ENCODE measurements at regions not wholly inside any gene's neighbourhood (a gene's known extent, or its start where the extent isn't known, plus 50 kb on each side); places are given as distances from the start of the nearest gene placed in this dataset.

- WGBS (ENCODE audit: insufficient coverage), result no CpG with 5 or more reads among the region's 5 CpGs
- H3K27ac ChIP-seq (ENCODE audit: low read depth, low read length), result no peak overlapping the region
- no peaks in the 10 kb centered on the region for H3K4me1 ChIP-seq (ENCODE audit: control insufficient read depth, insufficient read depth, low read length)
Measured at GRCh38 chr2:217339753-217340152, 479.9 kb upstream of the TNP1 start.

GRCh38 chr2:217338306-217338916 is 478.5 kb upstream of the TNP1 start:
- no peaks in the 10 kb centered on the region for H3K36me3 ChIP-seq (ENCODE audit: control insufficient read depth, insufficient read depth, low read length)
- H3K27me3 ChIP-seq (ENCODE audit: control insufficient read depth, insufficient read depth, low read length), result no peaks in the 10 kb centered on the region
- H3K4me3 ChIP-seq (ENCODE audit: low read depth, low read length), result no peak overlapping the region
- H3K4me1 ChIP-seq (ENCODE audit: control insufficient read depth, insufficient read depth, low read length), result no peaks in the 10 kb centered on the region
- no CpG with 5 or more reads among the region's 4 CpGs for WGBS (ENCODE audit: insufficient coverage)
- H3K27ac ChIP-seq (ENCODE audit: low read depth, low read length), result no peak overlapping the region
- no peaks in the 10 kb centered on the region for H3K9me3 ChIP-seq (ENCODE audit: control insufficient read depth, insufficient read depth, low read length)
- DNase-seq (ENCODE audit: low read depth in 4 of 6, low spot score in 6 of 6), result peak in 1 of 6 donors; percentile 31

More at GRCh38 chr2:217339753-217340152, 479.9 kb upstream of the TNP1 start:
- H3K4me3 ChIP-seq (ENCODE audit: low read depth, low read length), result no peak overlapping the region
- no peaks in the 10 kb centered on the region for H3K36me3 ChIP-seq (ENCODE audit: control insufficient read depth, insufficient read depth, low read length)
- DNase-seq (ENCODE audit: low read depth in 4 of 6, low spot score in 6 of 6), result no peak
- no peaks in the 10 kb centered on the region for H3K27me3 ChIP-seq (ENCODE audit: control insufficient read depth, insufficient read depth, low read length)
- no peaks in the 10 kb centered on the region for H3K9me3 ChIP-seq (ENCODE audit: control insufficient read depth, insufficient read depth, low read length)

GRCh38 chr2:217337771-217338170 is 477.9 kb upstream of the TNP1 start:
- Histone ChIP-seq H3K27ac (ENCODE audit: low read depth, low read length) (no peak overlapping the region), H3K4me3 (ENCODE audit: low read depth, low read length) (no peak overlapping the region), H3K4me1 (ENCODE audit: control insufficient read depth, insufficient read depth, low read length) (no peaks in the 10 kb centered on the region), H3K9me3 (ENCODE audit: control insufficient read depth, insufficient read depth, low read length) (no peaks in the 10 kb centered on the region), H3K27me3 (ENCODE audit: control insufficient read depth, insufficient read depth, low read length) (no peaks in the 10 kb centered on the region), H3K36me3 (ENCODE audit: control insufficient read depth, insufficient read depth, low read length) (no peaks in the 10 kb centered on the region)
- DNase-seq (ENCODE audit: low read depth in 4 of 6, low spot score in 6 of 6), result no peak
- no CpG with 5 or more reads among the region's 3 CpGs for WGBS (ENCODE audit: insufficient coverage)

- no peak for DNase-seq (ENCODE audit: low read depth in 4 of 6, low spot score in 6 of 6)
- 100% methylated on average over 2 of the region's 4 CpGs for WGBS (ENCODE audit: insufficient coverage)
- no peak overlapping the region for H3K4me3 ChIP-seq (ENCODE audit: low read depth, low read length)
Measured at GRCh38 chr2:217336694-217337093, 476.8 kb upstream of the TNP1 start.

GRCh38 chr2:217335341-217335966 is 475.6 kb upstream of the TNP1 start:
- no peaks in the 10 kb centered on the region for H3K9me3 ChIP-seq (ENCODE audit: control insufficient read depth, insufficient read depth, low read length)
- no peak for DNase-seq (ENCODE audit: low read depth in 4 of 6, low spot score in 6 of 6)
- H3K27ac ChIP-seq (ENCODE audit: low read depth, low read length), result no peak overlapping the region
- H3K4me1 ChIP-seq (ENCODE audit: control insufficient read depth, insufficient read depth, low read length), result peaks cover 4% of the 10 kb centered on the region
- WGBS (ENCODE audit: insufficient coverage), result 100% methylated on average over 1 of the region's 5 CpGs
- H3K4me3 ChIP-seq (ENCODE audit: low read depth, low read length), result no peak overlapping the region
- no peaks in the 10 kb centered on the region for H3K36me3 ChIP-seq (ENCODE audit: control insufficient read depth, insufficient read depth, low read length)
- no peaks in the 10 kb centered on the region for H3K27me3 ChIP-seq (ENCODE audit: control insufficient read depth, insufficient read depth, low read length)

More at GRCh38 chr2:217336694-217337093, 476.8 kb upstream of the TNP1 start:
- no peaks in the 10 kb centered on the region for H3K27me3 ChIP-seq (ENCODE audit: control insufficient read depth, insufficient read depth, low read length)
- H3K4me1 ChIP-seq (ENCODE audit: control insufficient read depth, insufficient read depth, low read length), result no peaks in the 10 kb centered on the region
- no peak overlapping the region for H3K27ac ChIP-seq (ENCODE audit: low read depth, low read length)
- H3K9me3 ChIP-seq (ENCODE audit: control insufficient read depth, insufficient read depth, low read length), result no peaks in the 10 kb centered on the region
- H3K36me3 ChIP-seq (ENCODE audit: control insufficient read depth, insufficient read depth, low read length), result no peaks in the 10 kb centered on the region

GRCh38 chr2:217334561-217334960 is 474.7 kb upstream of the TNP1 start:
- no peak overlapping the region for H3K4me3 ChIP-seq (ENCODE audit: low read depth, low read length)
- H3K27ac ChIP-seq (ENCODE audit: low read depth, low read length), result no peak overlapping the region

GRCh38 chr2:217332866-217333265 is 473.0 kb upstream of the TNP1 start:
- Histone ChIP-seq H3K36me3 (ENCODE audit: control insufficient read depth, insufficient read depth, low read length) (no peaks in the 10 kb centered on the region), H3K27me3 (ENCODE audit: control insufficient read depth, insufficient read depth, low read length) (no peaks in the 10 kb centered on the region), H3K9me3 (ENCODE audit: control insufficient read depth, insufficient read depth, low read length) (no peaks in the 10 kb centered on the region), H3K4me1 (ENCODE audit: control insufficient read depth, insufficient read depth, low read length) (peaks cover 4% of the 10 kb centered on the region), H3K27ac (ENCODE audit: low read depth, low read length) (no peak overlapping the region), H3K4me3 (ENCODE audit: low read depth, low read length) (no peak overlapping the region)
- no peak for DNase-seq (ENCODE audit: low read depth in 4 of 6, low spot score in 6 of 6)
- WGBS (ENCODE audit: insufficient coverage), result 95% methylated on average over 9 of the region's 9 CpGs

More at GRCh38 chr2:217334561-217334960, 474.7 kb upstream of the TNP1 start:
- peaks cover 4% of the 10 kb centered on the region for H3K4me1 ChIP-seq (ENCODE audit: control insufficient read depth, insufficient read depth, low read length)
- no peaks in the 10 kb centered on the region for H3K9me3 ChIP-seq (ENCODE audit: control insufficient read depth, insufficient read depth, low read length)
- DNase-seq (ENCODE audit: low read depth in 4 of 6, low spot score in 6 of 6), result no peak
- no peaks in the 10 kb centered on the region for H3K36me3 ChIP-seq (ENCODE audit: control insufficient read depth, insufficient read depth, low read length)
- no peaks in the 10 kb centered on the region for H3K27me3 ChIP-seq (ENCODE audit: control insufficient read depth, insufficient read depth, low read length)

- H3K4me1 ChIP-seq (ENCODE audit: control insufficient read depth, insufficient read depth, low read length), result peaks cover 4% of the 10 kb centered on the region
- no peak overlapping the region for H3K27ac ChIP-seq (ENCODE audit: low read depth, low read length)
- WGBS (ENCODE audit: insufficient coverage), result no CpG with 5 or more reads among the region's 2 CpGs
Measured at GRCh38 chr2:217332417-217332791, 472.5 kb upstream of the TNP1 start.

GRCh38 chr2:217331523-217332416 is 471.9 kb upstream of the TNP1 start:
- H3K36me3 ChIP-seq (ENCODE audit: control insufficient read depth, insufficient read depth, low read length), result no peaks in the 10 kb centered on the region
- H3K9me3 ChIP-seq (ENCODE audit: control insufficient read depth, insufficient read depth, low read length), result no peaks in the 10 kb centered on the region
- DNase-seq (ENCODE audit: low read depth in 4 of 6, low spot score in 6 of 6), result no peak
- H3K4me3 ChIP-seq (ENCODE audit: low read depth, low read length), result no peak overlapping the region
- peaks cover 4% of the 10 kb centered on the region for H3K4me1 ChIP-seq (ENCODE audit: control insufficient read depth, insufficient read depth, low read length)
- H3K27ac ChIP-seq (ENCODE audit: low read depth, low read length), result no peak overlapping the region
- no peaks in the 10 kb centered on the region for H3K27me3 ChIP-seq (ENCODE audit: control insufficient read depth, insufficient read depth, low read length)
- WGBS (ENCODE audit: insufficient coverage), result 62% methylated on average over 2 of the region's 3 CpGs

More at GRCh38 chr2:217332417-217332791, 472.5 kb upstream of the TNP1 start:
- Histone ChIP-seq H3K27me3 (ENCODE audit: control insufficient read depth, insufficient read depth, low read length) (no peaks in the 10 kb centered on the region), H3K36me3 (ENCODE audit: control insufficient read depth, insufficient read depth, low read length) (no peaks in the 10 kb centered on the region), H3K4me3 (ENCODE audit: low read depth, low read length) (no peak overlapping the region), H3K9me3 (ENCODE audit: control insufficient read depth, insufficient read depth, low read length) (no peaks in the 10 kb centered on the region)
- no peak for DNase-seq (ENCODE audit: low read depth in 4 of 6, low spot score in 6 of 6)

Measured in spinal cord (tissue), 9 donors.